IMR-90 (cell line): ENCODE measurements at regions not wholly inside any gene's neighbourhood (a gene's known extent, or its start where the extent isn't known, plus 50 kb on each side); places are given as distances from the start of the nearest gene placed in this dataset.
"Not testable (repeated sequence)": the region's sequence is repeated elsewhere in the genome, so short reads cannot be mapped to it uniquely, and the experiment has no call there.

Experiments used
- ATAC-seq: fragments of 200-7000 bp; cut with Tn5 transposase; 2 replicates; pipeline ENCODE4 v1.9.1; 2020; ENCODE audit warnings: low read depth, mild to moderate bottlenecking, moderate library complexity
- BruUV-seq: library from RNA; stranded (reverse); fragments of 400-500 nt; replicated peaks from 2 replicates; lab custom pipeline; 2021; lab: Mats Ljungman, UMichigan
- CTCF ChIA-PET: fragments of 300-600 bp; formaldehyde crosslinking; extraction: SDS; loops from one replicate; lab custom pipeline; 2021; ENCODE audit warnings: antibody characterized with exemption; lab: Yijun Ruan, JAX
- POLR2A ChIA-PET: fragments of 300-600 bp; sonication (Branson Sonifier 250); formaldehyde crosslinking; loops from one replicate; lab custom pipeline; 2022; ENCODE audit warnings: antibody characterized with exemption; ENCODE audit not compliant: unreplicated experiment; lab: Charles Lee
- DNase-seq: peaks from one replicate; pipeline ENCODE4 v3.0.0; 2013
- H2AFZ ChIP-seq: replicated peaks from 2 replicates; pipeline ENCODE3; 2013; ENCODE audit warnings: low read length, mild to moderate bottlenecking; ENCODE audit not compliant: poor library complexity
- H2AK5ac ChIP-seq: 2 replicates; pipeline ENCODE4 v1.6.1; 2013; ENCODE audit warnings: low read depth, low read length, inconsistent platforms
- H2AK9ac ChIP-seq: replicated peaks from 2 replicates; pipeline ENCODE3; 2013; ENCODE audit warnings: mild to moderate bottlenecking, low read depth, low read length, moderate library complexity; ENCODE audit not compliant: poor library complexity
- H2BK120ac ChIP-seq: 2 replicates; pipeline ENCODE4 v1.6.1; 2013; ENCODE audit warnings: low read depth, low read length, inconsistent platforms
- H2BK15ac ChIP-seq: 3 replicates; pipeline ENCODE4 v1.6.1; 2013; ENCODE audit warnings: low read depth, low read length, inconsistent platforms
- H2BK20ac ChIP-seq: 2 replicates; pipeline ENCODE4 v1.6.1; 2013; ENCODE audit warnings: low read depth, mild to moderate bottlenecking, inconsistent platforms, low read length, moderate library complexity
- H2BK5ac ChIP-seq: 2 replicates; pipeline ENCODE4 v1.6.1; 2013; ENCODE audit warnings: mild to moderate bottlenecking, low read depth, low read length, inconsistent platforms; ENCODE audit not compliant: poor library complexity, severe bottlenecking
- H3K14ac ChIP-seq: replicated peaks from 2 replicates; pipeline ENCODE4 v1.6.1; 2013; ENCODE audit warnings: low read depth, low read length, inconsistent platforms
- H3K18ac ChIP-seq: 2 replicates; pipeline ENCODE4 v1.6.1; 2013; ENCODE audit warnings: low read depth, low read length, control low read depth
- H3K23ac ChIP-seq: 2 replicates; pipeline ENCODE4 v1.6.1; 2013; ENCODE audit warnings: low read depth, low read length, inconsistent platforms
- H3K27ac ChIP-seq: 2 replicates; pipeline ENCODE4 v1.5.1; 2013; ENCODE audit warnings: mild to moderate bottlenecking, control low read depth, low read length; ENCODE audit not compliant: insufficient read depth
- H3K27me3 ChIP-seq: 2 replicates; pipeline ENCODE4 v1.6.1; 2013; ENCODE audit warnings: low read length; ENCODE audit not compliant: control insufficient read depth, insufficient read depth
- H3K36me3 ChIP-seq: 2 replicates; pipeline ENCODE4 v1.6.1; 2013; ENCODE audit warnings: low read length, mixed read lengths; ENCODE audit not compliant: control insufficient read depth, insufficient read depth
- H3K4ac ChIP-seq: 2 replicates; pipeline ENCODE4 v1.6.1; 2013; ENCODE audit warnings: low read depth, low read length, inconsistent platforms
- H3K4me1 ChIP-seq: 2 replicates; pipeline ENCODE4 v1.6.1; 2013; ENCODE audit warnings: low read length, mixed read lengths; ENCODE audit not compliant: control insufficient read depth, insufficient read depth
- H3K4me2 ChIP-seq: 2 replicates; pipeline ENCODE4 v1.6.1; 2013; ENCODE audit warnings: low read depth, mild to moderate bottlenecking, control low read depth, low read length, moderate library complexity
- H3K4me3 ChIP-seq: 2 replicates; pipeline ENCODE4 v1.5.1; 2013; ENCODE audit warnings: low read depth, mild to moderate bottlenecking, control low read depth, low read length, moderate library complexity; ENCODE audit not compliant: insufficient read depth
- H3K56ac ChIP-seq: 2 replicates; pipeline ENCODE4 v1.6.1; 2013; ENCODE audit warnings: low read length, inconsistent platforms; ENCODE audit not compliant: insufficient read depth; ENCODE audit errors: extremely low read depth
- H3K79me1 ChIP-seq, 2 experiments: 2 replicates each; pipeline ENCODE4 v1.6.1; 2013; ENCODE audit warnings: low read length in 2 of 2, inconsistent platforms in 1 of 2, low read depth in 1 of 2
- H3K9ac ChIP-seq: 2 replicates; pipeline ENCODE4 v1.6.1; 2013; ENCODE audit warnings: low read depth, low read length, control low read depth
- H3K9me1 ChIP-seq: 2 replicates; pipeline ENCODE4 v1.6.1; 2013; ENCODE audit warnings: low read length, inconsistent platforms; ENCODE audit not compliant: insufficient read depth
- H3K9me3 ChIP-seq: 2 replicates; pipeline ENCODE4 v1.6.1; 2013; ENCODE audit warnings: low read length; ENCODE audit not compliant: control insufficient read depth, insufficient read depth
- H4K20me1 ChIP-seq: 2 replicates; pipeline ENCODE4 v1.6.1; 2013; ENCODE audit warnings: low read length, inconsistent platforms; ENCODE audit not compliant: insufficient read depth
- H4K5ac ChIP-seq: 2 replicates; pipeline ENCODE4 v1.6.1; 2013; ENCODE audit warnings: mild to moderate bottlenecking, low read depth, low read length, control low read depth
- H4K8ac ChIP-seq, 2 experiments: 2 replicates each; pipeline ENCODE4 v1.6.1; 2013; ENCODE audit warnings: low read depth in 2 of 2, low read length in 2 of 2, control low read depth in 1 of 2, inconsistent platforms in 1 of 2
- H4K91ac ChIP-seq: 2 replicates; pipeline ENCODE4 v1.6.1; 2013; ENCODE audit warnings: low read depth, low read length, inconsistent platforms; ENCODE audit not compliant: insufficient read depth
- WGBS, 2 experiments: methylation state at CpG; one replicate each; pipeline versions ENCODE4 v1.1.5 to v1.1.7; 2013; ENCODE audit warnings: missing lambda C conversion rate in 2 of 2; ENCODE audit not compliant: insufficient read length in 1 of 2; ENCODE audit errors: extremely low coverage in 2 of 2; 5-methylcytosine and 5-hydroxymethylcytosine counted together
- dilution Hi-C: fragments of 300-500 bp; cut with HindIII; formaldehyde crosslinking; loops from one replicate; pipeline ENCODE4 v1.14.3; 2018; ENCODE audit warnings: low sequenced_read_pairs; ENCODE audit not compliant: unreplicated experiment
- in situ Hi-C: fragments of 300-500 bp; cut with MboI; formaldehyde crosslinking; loops from 3 replicates; pipeline ENCODE4 v1.14.3; 2019; ENCODE audit warnings: low sequenced_read_pairs, inconsistent platforms, mixed read lengths
- intact Hi-C: fragments of 100-400 bp; cut with micrococcal nuclease; formaldehyde crosslinking; loops from 2 replicates; pipeline ENCODE4 v1.10.0; 2022

GRCh38 chr12:126979564-126979963, 1287.4 kb upstream of the TMEM132C start:
- in situ Hi-C loops, dilution Hi-C loops: not testable (repeated sequence)

More at GRCh38 chr12:126979564-126979963, 1287.4 kb upstream of the TMEM132C start:
- ATAC-seq, H2AFZ ChIP-seq, H3K4me3 ChIP-seq, intact Hi-C loops, H3K4ac ChIP-seq, H3K9ac ChIP-seq, H3K36me3 ChIP-seq, H2AK9ac ChIP-seq, H3K18ac ChIP-seq, H2BK120ac ChIP-seq, H3K9me1 ChIP-seq, H4K8ac ChIP-seq, H3K23ac ChIP-seq, H4K20me1 ChIP-seq, H2BK20ac ChIP-seq, H3K27me3 ChIP-seq, DNase-seq, H3K4me2 ChIP-seq, H2BK15ac ChIP-seq, H3K79me1 ChIP-seq, H3K14ac ChIP-seq, POLR2A ChIA-PET, BruUV-seq, H3K56ac ChIP-seq, CTCF ChIA-PET, H3K27ac ChIP-seq, H4K5ac ChIP-seq, H2BK5ac ChIP-seq, H2AK5ac ChIP-seq, H4K91ac ChIP-seq, H3K4me1 ChIP-seq: not testable (repeated sequence)
- no CpG with 5 or more reads among the region's 2 CpGs for WGBS, 2 experiments
- peaks cover 15% of the 10 kb centered on the region; the same call in 1 of the 2 replicates for H3K9me3 ChIP-seq
